ENCODE measurements at regions not wholly inside any gene's neighbourhood (a gene's known extent, or its start where the extent isn't known, plus 50 kb on each side); places are given as distances from the start of the nearest gene placed in this dataset.
"Not testable (repeated sequence)": the region's sequence is repeated elsewhere in the genome, so short reads cannot be mapped to it uniquely, and the experiment has no call there.

GRCh38 chrY:10958122-10958521 is 1430.4 kb downstream of the TSPY10 start:
- H3K27ac Mint-ChIP-seq, DNase-seq: not testable (repeated sequence)

More at GRCh38 chrY:10958122-10958521, 1430.4 kb downstream of the TSPY10 start:
- H3K27me3 Mint-ChIP-seq (ENCODE audit: low read depth); H2BK12ac ChIP-seq (ENCODE audit: insufficient read length, low read depth, low read length); H2BK120ac ChIP-seq (ENCODE audit: low read depth, low read length, poor library complexity, severe bottlenecking); H3K56ac ChIP-seq (ENCODE audit: insufficient read length, low read depth, low read length); H2AFZ ChIP-seq (ENCODE audit: low read length); H4K91ac ChIP-seq (ENCODE audit: insufficient read length, low read depth, low read length); H3K27ac ChIP-seq (ENCODE audit: insufficient read length, low read depth, low read length); H2BK5ac ChIP-seq (ENCODE audit: insufficient read length, low read length); H4K8ac ChIP-seq (replicated peaks; ENCODE audit: insufficient read length, low read depth, low read length); H3K14ac ChIP-seq (ENCODE audit: insufficient read depth, low read length); H3T11ph ChIP-seq (ENCODE audit: low read length); H3K4ac ChIP-seq (ENCODE audit: low read depth, low read length); H4K5ac ChIP-seq (ENCODE audit: insufficient read length, low read depth, low read length); H3K79me1 ChIP-seq (ENCODE audit: insufficient read depth, low read depth, low read length, poor library complexity, severe bottlenecking); H2BK20ac ChIP-seq (ENCODE audit: low read depth, low read length, poor library complexity, severe bottlenecking); H2BK15ac ChIP-seq (ENCODE audit: low read depth, low read length); H3K27me3 ChIP-seq (ENCODE audit: insufficient read depth, low read length); H4K20me1 ChIP-seq (ENCODE audit: control insufficient read depth, insufficient read depth, insufficient read length); H3K18ac ChIP-seq (ENCODE audit: insufficient read length, low read depth, low read length); H3K9ac ChIP-seq (ENCODE audit: extremely low read depth, insufficient read length, low read length); H3K4me1 Mint-ChIP-seq; H3K4me2 ChIP-seq (ENCODE audit: insufficient read depth, insufficient read length, low read length); H3K4me3 Mint-ChIP-seq; H3K23me2 ChIP-seq (ENCODE audit: insufficient read length, low read depth, low read length, poor library complexity, severe bottlenecking); H3K4me1 ChIP-seq (ENCODE audit: insufficient read depth, low read length); H3K23ac ChIP-seq (ENCODE audit: insufficient read length, low read depth, low read length); H2AK5ac ChIP-seq (ENCODE audit: insufficient read length, low read length); H3K79me2 ChIP-seq (ENCODE audit: insufficient read depth, low read length): not testable (repeated sequence)
- H3K9me3 ChIP-seq (ENCODE audit: control insufficient read depth, low read depth, low read length) = peaks cover 80% of the 10 kb centered on the region
- H3K9me3 Mint-ChIP-seq = peaks cover 71 to 85% of the 10 kb centered on the region in 2 experiments
- WGBS (ENCODE audit: extremely low coverage, insufficient read length, low lambda C conversion rate) = no CpG with 5 or more reads among the region's 3 CpGs
- H3K36me3 Mint-ChIP-seq (ENCODE audit: insufficient read depth in 1 of 3, low read depth in 3 of 3) = peaks cover 20 to 48% (median 24%) of the 10 kb centered on the region in 3 experiments; a peak in 6 of 7 replicates

All from H9 (cell line).